ENCODE measurements at regions not wholly inside any gene's neighbourhood (a gene's known extent, or its start where the extent isn't known, plus 50 kb on each side); places are given as distances from the start of the nearest gene placed in this dataset.

DNA sequence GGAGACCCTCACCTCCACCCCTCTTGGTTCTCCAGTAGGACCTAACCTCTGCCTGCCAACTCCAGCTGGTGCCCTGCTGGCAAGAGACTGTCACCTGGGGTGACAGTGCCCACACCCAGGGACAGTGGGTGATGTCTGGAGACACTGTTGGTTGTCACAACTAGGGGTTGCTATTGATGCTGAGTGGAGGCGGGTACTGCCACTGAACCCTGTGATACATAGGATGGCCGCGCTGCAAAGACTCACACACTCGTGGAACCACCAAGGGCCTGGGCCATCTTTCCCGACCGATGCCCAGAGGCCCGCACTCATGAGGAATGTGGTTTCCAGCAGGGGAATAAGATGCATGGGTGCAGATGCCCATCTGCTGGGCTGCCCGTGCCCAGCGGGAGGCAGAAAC, 143.2 kb downstream of the SHANK2 start:
- TF ChIP-seq, protein P1, sequence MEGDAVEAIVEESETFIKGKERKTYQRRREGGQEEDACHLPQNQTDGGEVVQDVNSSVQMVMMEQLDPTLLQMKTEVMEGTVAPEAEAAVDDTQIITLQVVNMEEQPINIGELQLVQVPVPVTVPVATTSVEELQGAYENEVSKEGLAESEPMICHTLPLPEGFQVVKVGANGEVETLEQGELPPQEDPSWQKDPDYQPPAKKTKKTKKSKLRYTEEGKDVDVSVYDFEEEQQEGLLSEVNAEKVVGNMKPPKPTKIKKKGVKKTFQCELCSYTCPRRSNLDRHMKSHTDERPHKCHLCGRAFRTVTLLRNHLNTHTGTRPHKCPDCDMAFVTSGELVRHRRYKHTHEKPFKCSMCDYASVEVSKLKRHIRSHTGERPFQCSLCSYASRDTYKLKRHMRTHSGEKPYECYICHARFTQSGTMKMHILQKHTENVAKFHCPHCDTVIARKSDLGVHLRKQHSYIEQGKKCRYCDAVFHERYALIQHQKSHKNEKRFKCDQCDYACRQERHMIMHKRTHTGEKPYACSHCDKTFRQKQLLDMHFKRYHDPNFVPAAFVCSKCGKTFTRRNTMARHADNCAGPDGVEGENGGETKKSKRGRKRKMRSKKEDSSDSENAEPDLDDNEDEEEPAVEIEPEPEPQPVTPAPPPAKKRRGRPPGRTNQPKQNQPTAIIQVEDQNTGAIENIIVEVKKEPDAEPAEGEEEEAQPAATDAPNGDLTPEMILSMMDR (IDR thresholded peaks at IDR 0.05), result no peak
- no peak overlapping the region for H3K27ac Mint-ChIP-seq (ENCODE audit: unreplicated experiment)
- H3K36me3 Mint-ChIP-seq (ENCODE audit: unreplicated experiment), result no peaks in the 10 kb centered on the region
- no peaks in the 10 kb centered on the region for H3K9me3 Mint-ChIP-seq (ENCODE audit: unreplicated experiment)
- H3K4me1 Mint-ChIP-seq (ENCODE audit: unreplicated experiment), result no peaks in the 10 kb centered on the region
- no peak overlapping the region for H3K4me3 Mint-ChIP-seq (ENCODE audit: unreplicated experiment)
- H3K27me3 Mint-ChIP-seq (ENCODE audit: unreplicated experiment), result peaks cover 16% of the 10 kb centered on the region
- no peak for DNase-seq (ENCODE audit: extremely low spot score, unreplicated experiment)

DNA sequence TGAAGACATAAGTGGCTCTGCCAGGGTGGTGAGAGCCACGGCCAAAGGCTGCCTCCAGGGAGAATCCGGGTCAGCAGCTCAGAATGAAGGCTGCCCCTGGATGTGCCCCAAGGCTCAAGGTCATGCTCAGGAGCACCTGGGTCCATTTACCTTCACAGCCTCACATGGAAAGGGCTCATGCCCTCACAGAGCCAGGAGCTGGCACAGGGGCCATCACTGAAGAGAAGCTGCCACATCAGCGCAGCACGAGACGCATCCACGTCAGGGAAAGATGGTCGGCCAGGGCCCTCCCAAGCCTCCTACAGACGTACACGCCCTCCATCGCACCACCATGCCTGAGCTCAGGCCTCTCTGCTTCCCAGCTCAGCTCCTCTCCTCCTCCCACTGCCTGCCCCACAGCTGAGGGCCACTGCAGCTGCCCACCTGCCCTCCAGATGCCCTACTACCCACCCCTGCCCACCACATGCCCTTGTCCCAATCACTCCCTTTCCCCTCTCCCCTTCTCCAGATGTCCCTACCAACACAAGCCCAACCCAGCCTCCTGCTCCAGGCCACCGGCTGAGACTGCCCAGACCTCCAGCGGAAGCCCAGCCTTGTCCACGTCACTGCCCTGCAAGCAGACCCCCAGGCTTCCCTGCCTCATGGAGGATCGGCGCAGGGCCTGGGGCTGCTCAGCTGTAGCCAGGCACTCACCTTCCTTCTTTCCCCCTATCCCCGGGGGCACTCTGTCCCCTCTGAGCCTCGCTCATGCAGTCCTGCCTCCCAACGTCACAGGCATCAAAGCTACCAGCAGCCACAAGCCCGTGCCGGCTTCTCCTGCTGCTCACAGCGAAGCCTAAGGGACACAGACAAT, 144.1 kb downstream of the SHANK2 start:
- H3K4me1 Mint-ChIP-seq (ENCODE audit: unreplicated experiment), result no peaks in the 10 kb centered on the region
- H3K36me3 Mint-ChIP-seq (ENCODE audit: unreplicated experiment), result no peaks in the 10 kb centered on the region
- TF ChIP-seq, protein P1 (IDR thresholded peaks at IDR 0.05), result no peak
- H3K27ac Mint-ChIP-seq (ENCODE audit: unreplicated experiment), result no peak overlapping the region
- no peaks in the 10 kb centered on the region for H3K9me3 Mint-ChIP-seq (ENCODE audit: unreplicated experiment)
- H3K27me3 Mint-ChIP-seq (ENCODE audit: unreplicated experiment), result peaks cover 15% of the 10 kb centered on the region
- no peak overlapping the region for H3K4me3 Mint-ChIP-seq (ENCODE audit: unreplicated experiment)
- DNase-seq (ENCODE audit: extremely low spot score, unreplicated experiment), result no peak

DNA sequence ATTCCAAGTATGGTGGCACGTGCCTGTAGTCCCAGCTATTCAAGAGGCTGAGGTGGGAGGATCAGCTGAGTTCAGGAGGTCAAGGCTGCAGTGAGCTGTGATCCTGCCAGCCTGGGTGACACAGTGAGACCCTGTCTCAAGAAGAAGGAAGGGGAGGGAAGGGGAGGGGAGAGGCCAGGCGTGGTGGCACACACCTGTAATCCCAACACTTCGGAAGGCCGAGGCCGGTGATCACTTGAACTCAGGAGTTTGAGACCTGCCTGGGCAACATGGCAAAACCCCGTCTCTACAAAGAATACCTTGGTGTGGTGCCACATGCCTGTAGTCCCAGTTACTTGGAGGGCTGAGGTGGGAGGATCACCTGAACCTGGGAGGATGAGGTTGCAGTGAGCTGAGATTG, 145.7 kb downstream of the SHANK2 start:
- peaks cover 10% of the 10 kb centered on the region for H3K27me3 Mint-ChIP-seq (ENCODE audit: unreplicated experiment)
- H3K4me1 Mint-ChIP-seq (ENCODE audit: unreplicated experiment), result no peaks in the 10 kb centered on the region
- TF ChIP-seq, protein P1 (IDR thresholded peaks at IDR 0.05), result no peak
- H3K9me3 Mint-ChIP-seq (ENCODE audit: unreplicated experiment), result no peaks in the 10 kb centered on the region
- DNase-seq (ENCODE audit: extremely low spot score, unreplicated experiment), result no peak
- no peaks in the 10 kb centered on the region for H3K36me3 Mint-ChIP-seq (ENCODE audit: unreplicated experiment)
- no peak overlapping the region for H3K27ac Mint-ChIP-seq (ENCODE audit: unreplicated experiment)
- no peak overlapping the region for H3K4me3 Mint-ChIP-seq (ENCODE audit: unreplicated experiment)

DNA sequence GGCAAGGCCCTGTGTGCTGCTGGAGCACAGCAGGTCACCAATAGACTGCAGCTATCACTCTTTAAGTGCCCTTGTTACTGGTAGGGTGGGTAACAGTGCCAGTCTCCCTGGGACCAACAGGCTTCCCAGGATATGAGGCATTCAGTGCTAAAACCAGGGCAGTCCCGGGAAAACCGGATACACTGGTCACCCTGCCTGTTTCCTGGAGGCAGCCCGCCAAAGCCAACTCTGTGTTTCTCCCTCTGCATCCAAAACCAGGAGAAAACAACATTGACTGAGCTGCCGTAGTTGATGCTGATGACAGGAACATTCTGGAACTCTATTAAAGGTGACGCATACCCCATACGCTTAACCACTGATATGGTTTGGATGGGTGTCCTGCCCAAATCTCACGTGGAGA, 149.1 kb downstream of the SHANK2 start:
- TF ChIP-seq, protein P1 (IDR thresholded peaks at IDR 0.05), result no peak
- DNase-seq (ENCODE audit: extremely low spot score, unreplicated experiment), result no peak
- Mint-ChIP-seq H3K9me3 (ENCODE audit: unreplicated experiment) (no peaks in the 10 kb centered on the region), H3K27me3 (ENCODE audit: unreplicated experiment) (peaks cover 14% of the 10 kb centered on the region), H3K27ac (ENCODE audit: unreplicated experiment) (no peak overlapping the region), H3K36me3 (ENCODE audit: unreplicated experiment) (no peaks in the 10 kb centered on the region), H3K4me3 (ENCODE audit: unreplicated experiment) (no peak overlapping the region), H3K4me1 (ENCODE audit: unreplicated experiment) (no peaks in the 10 kb centered on the region)

DNA sequence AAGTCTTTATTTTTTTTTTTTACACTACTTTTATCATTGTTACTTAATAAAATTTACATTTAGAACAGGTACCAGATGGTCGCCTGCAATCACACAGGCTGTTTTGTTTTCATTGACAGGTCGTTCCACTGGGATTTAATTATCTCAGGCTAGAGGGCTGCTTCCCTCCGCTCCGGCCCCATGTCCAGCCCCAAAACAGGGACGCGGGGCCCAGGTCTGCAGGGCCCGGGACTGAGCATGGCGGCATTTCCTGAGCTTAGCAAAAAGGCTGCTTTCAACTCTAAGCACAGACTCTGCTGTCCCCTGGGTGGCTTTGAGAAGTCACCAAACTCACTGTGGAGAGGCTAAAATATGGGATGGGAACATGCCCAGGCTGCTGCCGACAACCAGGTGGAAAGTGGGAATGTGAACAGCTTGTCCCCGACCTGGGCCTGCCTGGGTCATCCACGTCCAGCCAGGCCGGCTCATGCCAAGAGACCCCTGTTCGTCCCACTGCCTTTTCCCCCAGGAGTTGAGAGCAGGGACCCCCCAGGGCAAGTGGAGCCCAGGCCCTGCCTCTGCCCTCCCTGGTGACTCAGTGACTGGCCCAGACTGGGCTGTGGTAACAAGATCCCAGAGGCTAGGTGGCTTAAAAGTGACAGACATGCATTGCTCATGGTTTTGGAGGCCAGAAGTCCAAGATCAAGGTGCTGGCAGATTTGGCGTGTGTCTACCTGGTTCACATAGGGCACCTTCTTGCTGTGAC, 150.0 kb downstream of the SHANK2 start:
- DNase-seq (ENCODE audit: extremely low spot score, unreplicated experiment), result no peak
- Mint-ChIP-seq H3K4me1 (ENCODE audit: unreplicated experiment) (no peaks in the 10 kb centered on the region), H3K4me3 (ENCODE audit: unreplicated experiment) (no peak overlapping the region), H3K27ac (ENCODE audit: unreplicated experiment) (no peak overlapping the region), H3K9me3 (ENCODE audit: unreplicated experiment) (no peaks in the 10 kb centered on the region), H3K36me3 (ENCODE audit: unreplicated experiment) (no peaks in the 10 kb centered on the region), H3K27me3 (ENCODE audit: unreplicated experiment) (peaks cover 14% of the 10 kb centered on the region)
- TF ChIP-seq, protein P1 (IDR thresholded peaks at IDR 0.05), result no peak

Data from osteocyte (in vitro differentiated cells).